ENCODE measurements at regions not wholly inside any gene's neighbourhood (a gene's known extent, or its start where the extent isn't known, plus 50 kb on each side); places are given as distances from the start of the nearest gene placed in this dataset.

- H4K91ac ChIP-seq (ENCODE audit: insufficient read depth, low read depth, low read length), result no peak overlapping the region
- no peak overlapping the region for H2AFZ ChIP-seq (replicated peaks; ENCODE audit: low read length, poor library complexity)
- CTCF ChIA-PET, result no interaction called here
- intact Hi-C loops (cut with micrococcal nuclease) (no loop called here), in situ Hi-C loops (cut with MboI; ENCODE audit: low sequenced_read_pairs) (no loop called here), dilution Hi-C loops (cut with HindIII; ENCODE audit: low sequenced_read_pairs, unreplicated experiment) (no loop called here)
- H4K20me1 ChIP-seq (ENCODE audit: insufficient read depth, low read length), result no peaks in the 10 kb centered on the region
- BruUV-seq (replicated peaks), result no TSS peak
- no peak overlapping the region for H2BK120ac ChIP-seq (ENCODE audit: low read depth, low read length)
- no peaks in the 10 kb centered on the region for H3K36me3 ChIP-seq (ENCODE audit: control insufficient read depth, insufficient read depth, low read length)
- H3K9me1 ChIP-seq (ENCODE audit: insufficient read depth, low read length), result no peaks in the 10 kb centered on the region
- no peak for DNase-seq
- no peak overlapping the region for H3K4ac ChIP-seq (ENCODE audit: low read depth, low read length)
- H2AK9ac ChIP-seq (replicated peaks; ENCODE audit: low read depth, low read length, poor library complexity), result no peak overlapping the region
- no peak overlapping the region for H2BK5ac ChIP-seq (ENCODE audit: low read depth, low read length, poor library complexity, severe bottlenecking)
- no CpG with 5 or more reads among the region's 1 CpG for WGBS, 2 experiments (ENCODE audit: extremely low coverage in 2 of 2, insufficient read length in 1 of 2)
- no peak overlapping the region for H2BK15ac ChIP-seq (ENCODE audit: low read depth, low read length)
- POLR2A ChIA-PET (ENCODE audit: unreplicated experiment), result no interaction called here
- H2AK5ac ChIP-seq (ENCODE audit: low read depth, low read length), result no peak overlapping the region
- H3K4me1 ChIP-seq (ENCODE audit: control insufficient read depth, insufficient read depth, low read length), result peaks cover 3% of the 10 kb centered on the region; the same call in 1 of the 2 replicates
- H3K14ac ChIP-seq (replicated peaks; ENCODE audit: low read depth, low read length), result no peak overlapping the region
- no peak overlapping the region for H3K18ac ChIP-seq (ENCODE audit: low read depth, low read length)
- H3K23ac ChIP-seq (ENCODE audit: low read depth, low read length), result no peak overlapping the region
- no peak overlapping the region for H4K5ac ChIP-seq (ENCODE audit: low read depth, low read length)
- H4K8ac ChIP-seq (ENCODE audit: low read depth in 2 of 2, low read length in 2 of 2), result no peak overlapping the region
- H3K9ac ChIP-seq (ENCODE audit: low read depth, low read length), result no peak overlapping the region
- H3K27ac ChIP-seq (ENCODE audit: insufficient read depth, low read length), result no peak overlapping the region
- H3K9me3 ChIP-seq (ENCODE audit: control insufficient read depth, insufficient read depth, low read length), result no peaks in the 10 kb centered on the region
- no peaks in the 10 kb centered on the region for H3K79me1 ChIP-seq (ENCODE audit: low read depth in 1 of 2, low read length in 2 of 2)
- H3K56ac ChIP-seq (ENCODE audit: extremely low read depth, insufficient read depth, low read length), result no peak overlapping the region
- H3K27me3 ChIP-seq (ENCODE audit: control insufficient read depth, insufficient read depth, low read length), result peaks cover 6% of the 10 kb centered on the region
- H2BK20ac ChIP-seq (ENCODE audit: low read depth, low read length), result no peak overlapping the region
- H3K4me3 ChIP-seq (ENCODE audit: insufficient read depth, low read depth, low read length), result no peak overlapping the region
- no peak overlapping the region for H3K4me2 ChIP-seq (ENCODE audit: low read depth, low read length)
- TF ChIP-seq SMC3 (IDR thresholded peaks at IDR 0.05; ENCODE audit: low read depth, low read length) (no peak), RAD21 (IDR thresholded peaks at IDR 0.05; ENCODE audit: low read length) (no peak), NFE2L2 (IDR thresholded peaks at IDR 0.05; ENCODE audit: low read depth, low read length) (no peak), MAFK (IDR thresholded peaks at IDR 0.05; ENCODE audit: low read depth, low read length) (no peak), CTCF (conservative IDR thresholded peaks at IDR 0.05; ENCODE audit: low read depth, low read length) (no peak), USF2 (IDR thresholded peaks at IDR 0.05; ENCODE audit: low read depth, low read length) (no peak), CHD1 (IDR thresholded peaks at IDR 0.05; ENCODE audit: low read depth, low read length) (no peak), MXI1 (IDR thresholded peaks at IDR 0.05; ENCODE audit: borderline replicate concordance, low read depth, low read length) (no peak), BHLHE40 (IDR thresholded peaks at IDR 0.05; ENCODE audit: low read depth, low read length) (no peak), CEBPB (IDR thresholded peaks at IDR 0.05; ENCODE audit: low read depth, low read length) (no peak), MAZ (IDR thresholded peaks at IDR 0.05; ENCODE audit: borderline replicate concordance, low read depth, low read length) (no peak), RFX5 (IDR thresholded peaks at IDR 0.05; ENCODE audit: low read depth, low read length) (no peak), FOS (IDR thresholded peaks at IDR 0.05; ENCODE audit: low read depth, low read length) (no peak), POLR2A (IDR thresholded peaks at IDR 0.05; ENCODE audit: low read depth, low read length) (no peak), RCOR1 (IDR thresholded peaks at IDR 0.05; ENCODE audit: insufficient replicate concordance, low read length) (no peak), ELK1 (IDR thresholded peaks at IDR 0.05; ENCODE audit: borderline replicate concordance, low read depth, low read length) (no peak)
- ATAC-seq (ENCODE audit: low read depth), result no peak
Measured at GRCh38 chr15:70283511-70283910, 185.8 kb upstream of the TLE3 start.
